DOHH2 (cell line): ENCODE measurements at regions not wholly inside any gene's neighbourhood (a gene's known extent, or its start where the extent isn't known, plus 50 kb on each side); places are given as distances from the start of the nearest gene placed in this dataset.

Source experiments
- H3F3A ChIP-seq: fragments of 200-600 bp; sonication (generic), shearing (Covaris generic); 2 replicates; pipeline ENCODE4 v1.6.0; 2016; ENCODE audit warnings: antibody characterized with exemption, mild to moderate bottlenecking; ENCODE audit not compliant: control insufficient read depth, insufficient read depth
- H3K27ac ChIP-seq: fragments of 200-600 bp; sonication (generic); 2 replicates; pipeline ENCODE4 v1.5.1; 2014; ENCODE audit warnings: low read depth, mild to moderate bottlenecking, low read length, moderate library complexity
- H3K27me3 ChIP-seq: fragments of 200-600 bp; sonication (generic); 2 replicates; pipeline ENCODE4 v1.6.1; 2014; ENCODE audit warnings: mild to moderate bottlenecking, low read length, mixed read lengths; ENCODE audit not compliant: control insufficient read depth
- H3K36me3 ChIP-seq: fragments of 200-600 bp; sonication (generic); 2 replicates; pipeline ENCODE4 v1.6.1; 2014; ENCODE audit warnings: mild to moderate bottlenecking, low read length, moderate library complexity, mixed read lengths; ENCODE audit not compliant: control insufficient read depth
- H3K4me1 ChIP-seq: fragments of 200-600 bp; sonication (generic); 2 replicates; pipeline ENCODE4 v1.6.1; 2014; ENCODE audit warnings: mild to moderate bottlenecking, low read length, mixed read lengths; ENCODE audit not compliant: control insufficient read depth
- H3K4me2 ChIP-seq: fragments of 200-600 bp; sonication (generic); 2 replicates; pipeline ENCODE4 v1.6.0; 2014; ENCODE audit warnings: mild to moderate bottlenecking, low read length, moderate library complexity
- H3K4me3 ChIP-seq: fragments of 200-600 bp; sonication (generic); 2 replicates; pipeline ENCODE4 v1.5.1; 2014; ENCODE audit warnings: mild to moderate bottlenecking, low read length, mixed read lengths
- H3K79me2 ChIP-seq: fragments of 200-600 bp; sonication (generic); 2 replicates; pipeline ENCODE4 v1.6.1; 2014; ENCODE audit warnings: mild to moderate bottlenecking, low read length, mixed read lengths; ENCODE audit not compliant: control insufficient read depth
- H3K9me2 ChIP-seq: fragments of 200-600 bp; sonication (generic); replicated peaks from 2 replicates; pipeline ENCODE4 v1.6.1; 2014; ENCODE audit warnings: mild to moderate bottlenecking, low read length, mixed read lengths; ENCODE audit not compliant: control insufficient read depth
- H3K9me3 ChIP-seq: fragments of 200-600 bp; sonication (generic); 2 replicates; pipeline ENCODE4 v1.6.1; 2014; ENCODE audit warnings: antibody characterized with exemption, low read length, mixed read lengths; ENCODE audit not compliant: control insufficient read depth, insufficient read depth
- H4K20me1 ChIP-seq: fragments of 200-600 bp; sonication (generic); 2 replicates; pipeline ENCODE4 v1.6.0; 2014; ENCODE audit warnings: low read depth, mild to moderate bottlenecking, antibody characterized with exemption, low read length, moderate library complexity; ENCODE audit not compliant: control insufficient read depth, insufficient read depth
- CTCF ChIP-seq: fragments of 200-600 bp; sonication (generic); IDR thresholded peaks from one replicate; pipeline ENCODE4 v1.5.1; 2014; ENCODE audit warnings: antibody characterized with exemption, mild to moderate bottlenecking, low read depth, low read length; ENCODE audit not compliant: poor library complexity, severe bottlenecking
- EZH2phosphoT487 ChIP-seq: fragments of 200-600 bp; sonication (generic); IDR thresholded peaks from 2 replicates; pipeline ENCODE4 v1.6.1; 2017; ENCODE audit warnings: borderline replicate concordance, mild to moderate bottlenecking, antibody characterized with exemption, low read length, moderate library complexity, mixed read lengths

GRCh38 chr11:38814670-38815069 is 2216.6 kb upstream of the RAG2 start:
- no peaks in the 10 kb centered on the region for H3K36me3 ChIP-seq
- H3K9me3 ChIP-seq, result peaks cover 4% of the 10 kb centered on the region; the same call in 1 of the 2 replicates
- H3K4me2 ChIP-seq, result no peak overlapping the region
- no peaks in the 10 kb centered on the region for H3K79me2 ChIP-seq
- H4K20me1 ChIP-seq, result no peaks in the 10 kb centered on the region
- no peaks in the 10 kb centered on the region for H3K4me1 ChIP-seq
- H3K27ac ChIP-seq, result no peak overlapping the region
- H3K27me3 ChIP-seq, result no peaks in the 10 kb centered on the region
- no peaks in the 10 kb centered on the region for H3K9me2 ChIP-seq
- no peak overlapping the region for H3K4me3 ChIP-seq
- H3F3A ChIP-seq, result no peaks in the 10 kb centered on the region
- TF ChIP-seq CTCF, result no peak
- TF ChIP-seq EZH2phosphoT487, result no peak

DNA sequence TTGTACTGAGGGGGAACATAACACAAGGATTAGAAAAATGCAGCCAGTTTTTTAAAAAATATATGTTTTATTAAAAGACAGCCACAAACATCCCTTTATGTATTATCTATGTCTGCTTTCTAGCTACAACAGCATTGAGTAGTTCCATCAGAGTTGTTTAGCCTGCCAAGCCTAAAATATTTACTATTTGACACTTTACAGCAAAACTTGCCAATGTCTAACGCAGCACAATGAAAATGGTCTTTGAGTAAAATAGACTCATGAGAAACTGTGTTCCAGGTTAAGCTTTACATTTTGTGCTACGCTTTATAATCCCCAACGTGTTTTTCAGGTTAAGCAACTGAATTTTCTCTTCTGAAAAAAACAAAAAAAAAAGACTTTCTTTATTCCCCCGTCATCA is 2211.5 kb upstream of the RAG2 start:
- no peak overlapping the region for H3K27ac ChIP-seq
- H3F3A ChIP-seq, result no peaks in the 10 kb centered on the region
- H3K36me3 ChIP-seq, result no peaks in the 10 kb centered on the region
- H3K79me2 ChIP-seq, result no peaks in the 10 kb centered on the region
- peaks cover 4% of the 10 kb centered on the region; the same call in 1 of the 2 replicates for H3K9me3 ChIP-seq
- no peaks in the 10 kb centered on the region for H4K20me1 ChIP-seq
- no peaks in the 10 kb centered on the region for H3K9me2 ChIP-seq
- no peak overlapping the region for H3K4me3 ChIP-seq
- no peak overlapping the region for H3K4me2 ChIP-seq
- TF ChIP-seq EZH2phosphoT487 (no peak), CTCF (no peak)
- no peaks in the 10 kb centered on the region for H3K4me1 ChIP-seq
- H3K27me3 ChIP-seq, result no peaks in the 10 kb centered on the region

DNA sequence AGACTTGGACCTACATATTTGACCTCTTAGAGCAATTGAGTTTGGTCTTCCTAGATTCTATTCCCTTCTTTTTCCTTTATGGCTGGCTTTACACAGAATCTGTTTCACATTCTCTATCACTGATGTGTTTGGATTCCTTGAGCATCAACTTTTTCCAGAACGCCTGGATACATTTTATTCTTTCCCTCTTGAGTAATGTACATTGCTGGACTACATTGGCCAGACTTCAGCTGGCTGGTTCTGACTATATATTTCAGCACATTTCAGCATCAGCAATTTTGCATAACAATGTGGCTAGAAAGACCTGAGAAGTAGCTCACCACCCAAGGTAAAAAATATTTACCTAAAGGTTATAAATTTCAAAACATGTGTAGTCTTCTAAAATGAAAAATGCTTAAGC is 2198.2 kb upstream of the RAG2 start:
- H3F3A ChIP-seq, result no peaks in the 10 kb centered on the region
- no peak for TF ChIP-seq CTCF
- no peak for TF ChIP-seq EZH2phosphoT487

DNA sequence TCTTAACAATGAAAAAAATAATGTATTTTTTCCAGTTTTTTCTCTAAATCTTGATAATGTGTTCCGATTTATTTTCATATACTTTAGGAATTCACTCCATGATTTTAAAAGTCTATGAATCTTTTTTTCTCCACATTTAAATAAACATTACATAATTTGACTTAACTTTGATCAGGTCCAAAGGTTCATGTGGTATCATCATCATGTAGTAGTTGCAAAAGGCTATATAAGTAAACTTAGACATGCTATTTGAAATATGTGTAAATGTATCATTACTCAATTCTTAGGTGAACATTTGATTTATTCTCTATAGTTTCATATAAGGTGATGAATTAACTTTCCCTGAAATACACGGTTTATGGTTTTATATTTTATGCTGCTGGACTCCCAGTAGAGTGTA is 2197.0 kb upstream of the RAG2 start:
- Histone ChIP-seq H3K9me2 (no peaks in the 10 kb centered on the region), H3K79me2 (no peaks in the 10 kb centered on the region), H3K27me3 (no peaks in the 10 kb centered on the region), H3F3A (no peaks in the 10 kb centered on the region), H3K9me3 (no peaks in the 10 kb centered on the region), H3K4me3 (no peak overlapping the region), H4K20me1 (no peaks in the 10 kb centered on the region), H3K36me3 (no peaks in the 10 kb centered on the region), H3K4me2 (no peak overlapping the region), H3K4me1 (no peaks in the 10 kb centered on the region), H3K27ac (no peak overlapping the region)
- TF ChIP-seq EZH2phosphoT487 (no peak), CTCF (no peak)

More for the DNA sequence above, 2198.2 kb upstream of the RAG2 start:
- Histone ChIP-seq H3K4me1 (no peaks in the 10 kb centered on the region), H3K4me2 (no peak overlapping the region), H3K36me3 (no peaks in the 10 kb centered on the region), H3K4me3 (no peak overlapping the region), H3K27ac (no peak overlapping the region), H3K27me3 (no peaks in the 10 kb centered on the region), H3K79me2 (no peaks in the 10 kb centered on the region), H4K20me1 (no peaks in the 10 kb centered on the region), H3K9me3 (no peaks in the 10 kb centered on the region), H3K9me2 (no peaks in the 10 kb centered on the region)
